CD4-positive, alpha-beta T cell treated with Interleukin-15 for 1 hour (primary cell): ENCODE measurements at regions not wholly inside any gene's neighbourhood (a gene's known extent, or its start where the extent isn't known, plus 50 kb on each side); places are given as distances from the start of the nearest gene placed in this dataset.

ENCODE experiments used
- DNase-seq: peaks from one replicate; pipeline ENCODE4 v3.0.0-alpha.2; 2020

- peak; percentile 61 for DNase-seq
These were observed 74.1 kb upstream of the IRF2BP2 start for GRCh38 chr1:234683861-234684632.

- no peak for DNase-seq
These were observed 73.3 kb upstream of the IRF2BP2 start for GRCh38 chr1:234683127-234683860.

GRCh38 chr1:234681990-234682389 lies 72.0 kb upstream of the IRF2BP2 start:
- DNase-seq = no peak

GRCh38 chr1:234681065-234681464 lies 71.1 kb upstream of the IRF2BP2 start:
- no peak for DNase-seq

GRCh38 chr1:234680331-234680904 lies 70.4 kb upstream of the IRF2BP2 start:
- DNase-seq = no peak

- peak; percentile 47 for DNase-seq
These were observed 66.2 kb upstream of the IRF2BP2 start for GRCh38 chr1:234676103-234676594.

DNA sequence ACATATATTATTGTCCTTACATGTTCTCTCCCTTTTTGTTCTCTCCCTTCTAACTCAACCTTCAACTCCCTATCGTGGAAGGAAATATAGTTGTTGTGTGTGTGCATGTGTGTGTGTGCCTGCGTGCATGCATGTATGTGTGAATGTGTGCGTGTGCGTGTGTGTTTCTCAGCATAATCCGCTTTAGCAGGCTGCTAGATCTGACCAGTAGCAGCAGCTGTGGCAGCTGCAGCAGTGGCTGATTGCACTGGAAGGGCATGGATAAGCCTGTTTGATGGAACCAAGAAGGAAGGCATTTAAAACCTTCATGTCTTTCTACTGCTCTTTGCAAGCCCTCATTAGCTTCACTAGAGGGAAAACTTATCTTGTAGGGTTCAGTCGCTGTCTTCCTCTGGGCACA lies 65.6 kb upstream of the IRF2BP2 start:
- DNase-seq = no peak

DNA sequence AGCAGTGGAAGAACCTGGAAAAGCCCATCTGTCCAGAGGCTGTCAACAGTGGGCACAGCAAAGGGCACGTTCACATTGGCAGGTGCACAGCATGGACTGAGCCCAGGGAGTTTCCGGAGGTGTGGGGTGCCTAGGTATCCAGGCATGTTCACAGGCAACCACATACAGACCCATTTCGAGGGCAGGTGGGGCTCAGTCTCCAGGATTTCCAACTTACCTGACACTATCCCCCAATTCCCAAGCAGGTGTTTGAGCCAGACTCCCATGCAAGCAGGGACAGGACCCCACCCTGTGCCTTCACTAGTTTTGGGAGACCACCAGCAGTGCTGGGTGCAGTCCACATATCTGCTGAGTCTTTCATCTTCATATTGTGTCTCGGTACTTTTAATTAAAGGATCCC lies 65.0 kb upstream of the IRF2BP2 start:
- no peak for DNase-seq

GRCh38 chr1:234674218-234674815 lies 64.3 kb upstream of the IRF2BP2 start:
- no peak for DNase-seq

- no peak for DNase-seq
These were observed 62.6 kb upstream of the IRF2BP2 start for GRCh38 chr1:234672349-234673135.

GRCh38 chr1:234670967-234671626 lies 61.1 kb upstream of the IRF2BP2 start:
- no peak for DNase-seq

GRCh38 chr1:234669499-234669898 lies 59.5 kb upstream of the IRF2BP2 start:
- DNase-seq = no peak

DNA sequence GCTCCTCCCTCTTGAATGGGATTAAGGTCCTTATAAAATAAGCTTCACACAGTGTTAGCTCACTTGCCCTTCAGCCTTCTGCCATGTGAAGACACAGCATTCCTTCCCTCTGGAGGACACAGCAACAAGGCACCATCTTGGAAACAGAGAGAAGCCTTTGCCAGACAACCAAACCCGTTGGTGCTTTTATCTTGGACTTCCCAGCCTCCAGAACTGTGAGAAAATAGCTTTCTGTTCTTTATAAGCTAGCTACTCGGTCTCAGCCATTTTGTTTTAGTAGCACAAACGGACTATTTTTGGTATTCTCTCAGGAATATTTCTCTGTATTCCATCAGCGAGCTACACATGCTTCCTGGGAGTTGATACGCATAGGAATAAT lies 58.6 kb upstream of the IRF2BP2 start:
- no peak for DNase-seq

GRCh38 chr1:234667600-234668576 lies 57.9 kb upstream of the IRF2BP2 start:
- DNase-seq = no peak

DNA sequence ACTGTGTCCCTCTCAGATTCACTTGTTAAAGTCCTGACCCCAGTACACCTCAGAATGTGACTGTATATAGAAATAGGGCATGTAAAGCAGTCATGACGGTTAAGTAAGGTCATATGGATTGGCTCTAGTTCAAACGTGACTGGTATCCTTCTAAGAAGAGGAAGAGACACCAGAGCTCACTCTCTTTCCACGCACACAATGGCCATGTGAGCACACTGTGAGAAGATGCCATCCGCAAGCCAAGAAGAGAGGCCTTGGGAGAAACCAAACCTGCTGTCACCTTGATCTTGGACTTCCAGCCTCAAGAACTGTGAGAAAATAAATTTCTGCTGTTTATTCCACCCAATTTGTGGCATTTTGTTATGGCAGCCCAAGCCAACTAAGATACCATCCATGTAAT lies 56.8 kb upstream of the IRF2BP2 start:
- DNase-seq = no peak

- no peak for DNase-seq
These were observed 56.1 kb upstream of the IRF2BP2 start for GRCh38 chr1:234665975-234666605.

DNA sequence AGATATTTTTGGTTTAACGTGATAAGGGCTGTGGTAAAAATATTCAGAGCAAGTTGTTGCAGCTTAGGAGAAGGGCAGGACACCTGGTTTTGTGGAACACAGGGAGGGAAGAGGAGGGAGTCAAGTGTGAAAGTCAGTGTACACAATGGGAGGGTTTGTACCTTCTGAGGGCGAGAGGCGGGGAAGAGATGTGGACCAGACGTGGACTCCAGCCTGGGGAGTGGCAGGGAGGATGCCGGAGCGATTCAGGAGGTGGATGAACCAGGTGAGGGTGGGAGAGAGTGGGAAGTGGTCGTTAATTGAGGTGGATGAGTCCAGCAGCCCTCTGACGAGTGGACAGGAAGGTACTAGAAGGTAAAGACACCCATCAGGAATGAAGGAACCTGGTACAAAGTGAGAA lies 52.2 kb upstream of the IRF2BP2 start:
- DNase-seq = no peak

DNA sequence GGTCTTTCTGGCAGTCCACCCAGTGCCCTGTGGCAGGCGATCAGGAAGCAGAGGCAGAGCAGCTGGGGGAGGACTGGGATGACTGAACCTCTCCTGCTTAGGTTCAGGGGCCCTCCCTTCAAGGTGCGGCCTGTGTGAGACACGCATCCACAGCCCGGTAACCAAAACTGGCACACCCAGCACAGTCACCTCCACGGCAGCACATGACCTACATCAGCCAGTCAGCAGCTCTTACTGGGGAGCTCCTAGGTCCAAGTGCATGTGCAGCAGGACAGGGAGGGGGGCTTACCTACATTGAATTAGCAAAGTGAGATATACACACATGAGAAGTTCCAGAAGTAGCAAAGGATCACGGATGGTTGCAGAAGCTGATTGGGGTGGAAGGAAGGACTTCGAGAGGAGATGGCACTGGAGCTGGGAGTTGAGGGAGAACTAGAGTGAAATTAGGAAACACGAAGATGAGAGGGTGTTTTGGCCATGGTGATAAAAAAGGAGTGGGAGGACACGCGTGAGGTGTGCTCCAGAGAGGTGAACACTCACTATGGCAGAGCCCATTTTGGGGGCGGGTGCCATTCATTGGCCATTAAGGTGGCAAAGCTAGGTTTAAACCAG lies 51.4 kb upstream of the IRF2BP2 start:
- no peak for DNase-seq

DNA sequence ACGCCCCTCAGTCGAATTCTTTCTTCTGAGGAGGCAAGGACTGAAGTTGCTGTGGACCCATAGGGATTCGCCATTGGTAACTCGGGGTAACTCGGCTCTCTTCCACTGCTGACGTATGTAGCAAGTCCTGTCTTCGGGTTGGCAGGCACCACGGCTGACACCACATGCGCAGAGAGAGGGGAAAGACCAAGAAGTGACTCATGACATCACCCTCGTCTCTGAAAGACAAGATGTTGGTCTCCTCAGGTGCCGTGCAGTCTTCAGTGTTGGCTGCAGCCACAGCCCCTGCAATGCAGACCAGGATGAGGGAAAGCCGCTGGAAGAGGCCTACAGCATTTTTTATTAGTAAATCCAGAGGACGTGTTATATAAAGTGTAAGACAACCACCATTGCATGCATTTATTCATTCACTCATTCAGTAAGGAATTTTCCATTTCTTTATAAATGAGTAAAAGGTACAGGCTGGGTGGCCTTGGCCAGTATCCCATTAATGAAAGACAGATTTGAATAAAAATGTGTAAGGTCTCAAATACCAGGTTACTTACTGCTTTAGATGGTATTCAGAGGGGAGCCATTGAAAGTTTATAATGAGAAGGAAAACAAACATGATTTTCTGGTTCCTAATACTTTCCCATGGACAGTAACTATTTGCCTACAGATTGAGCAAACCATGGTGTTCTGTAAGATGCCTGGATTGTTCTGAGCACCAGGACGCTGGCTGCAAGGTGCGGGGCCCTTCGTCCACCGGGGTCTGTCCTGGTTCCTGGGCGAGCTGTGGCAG lies 50.7 kb upstream of the IRF2BP2 start:
- no peak for DNase-seq
